GM19351 (cell line): ENCODE measurements at regions not wholly inside any gene's neighbourhood (a gene's known extent, or its start where the extent isn't known, plus 50 kb on each side); places are given as distances from the start of the nearest gene placed in this dataset.

Experiments
- ATAC-seq: cut with Tn5 transposase; IDR thresholded peaks from one replicate; pipeline ENCODE4 v1.9.1; 2021; ENCODE audit warnings: mild to moderate bottlenecking, moderate library complexity; ENCODE audit not compliant: unreplicated experiment

- no peak for ATAC-seq
These were observed 115.4 kb downstream of the SALL1 start for GRCh38 chr16:51035711-51036110.

- ATAC-seq: no peak
These were observed 116.0 kb downstream of the SALL1 start for GRCh38 chr16:51035110-51035498.

GRCh38 chr16:51034481-51035109 lies 116.5 kb downstream of the SALL1 start:
- no peak for ATAC-seq

- ATAC-seq: no peak
These were observed 119.5 kb downstream of the SALL1 start for GRCh38 chr16:51031598-51031997.

GRCh38 chr16:51030516-51030915 lies 120.6 kb downstream of the SALL1 start:
- no peak for ATAC-seq

- no peak for ATAC-seq
These were observed 125.3 kb downstream of the SALL1 start for GRCh38 chr16:51025588-51026290.

GRCh38 chr16:51024703-51025102 lies 126.4 kb downstream of the SALL1 start:
- no peak for ATAC-seq

GRCh38 chr16:51022955-51023354 lies 128.1 kb downstream of the SALL1 start:
- no peak for ATAC-seq

- ATAC-seq: no peak
These were observed 131.5 kb downstream of the SALL1 start for GRCh38 chr16:51019617-51020016.

GRCh38 chr16:51017969-51018368 lies 133.1 kb downstream of the SALL1 start:
- ATAC-seq: no peak

GRCh38 chr16:51012396-51012795 lies 138.7 kb downstream of the SALL1 start:
- ATAC-seq: no peak

GRCh38 chr16:51010817-51011216 lies 140.3 kb downstream of the SALL1 start:
- no peak for ATAC-seq

GRCh38 chr16:51009813-51010212 lies 141.3 kb downstream of the SALL1 start:
- no peak for ATAC-seq

- ATAC-seq: no peak
These were observed 141.7 kb downstream of the SALL1 start for GRCh38 chr16:51009359-51009758.

GRCh38 chr16:51008607-51009006 lies 142.5 kb downstream of the SALL1 start:
- ATAC-seq: no peak

- ATAC-seq: no peak
These were observed 143.0 kb downstream of the SALL1 start for GRCh38 chr16:51008037-51008436.

GRCh38 chr16:51003850-51004566 lies 147.1 kb downstream of the SALL1 start:
- ATAC-seq: no peak

GRCh38 chr16:51002881-51003490 lies 148.1 kb downstream of the SALL1 start:
- ATAC-seq: no peak

GRCh38 chr16:50999181-50999580 lies 151.9 kb downstream of the SALL1 start:
- ATAC-seq: no peak

GRCh38 chr16:50998411-50998810 lies 152.7 kb downstream of the SALL1 start:
- ATAC-seq: no peak

GRCh38 chr16:50997679-50998078 lies 153.4 kb downstream of the SALL1 start:
- no peak for ATAC-seq

GRCh38 chr16:50996830-50997186 lies 154.3 kb downstream of the SALL1 start:
- ATAC-seq: no peak
